Erythroblast (primary cell): ENCODE measurements at regions not wholly inside any gene's neighbourhood (a gene's known extent, or its start where the extent isn't known, plus 50 kb on each side); places are given as distances from the start of the nearest gene placed in this dataset.

Source experiments
- GATA1 ChIP-seq: IDR thresholded peaks from 2 replicates; pipeline ENCODE4 v1.6.1; 2011; ENCODE audit warnings: low read depth, mild to moderate bottlenecking, control low read depth, low read length, moderate library complexity
- POLR2A ChIP-seq: IDR thresholded peaks from 2 replicates; pipeline ENCODE4 v1.6.1; 2011; ENCODE audit warnings: mild to moderate bottlenecking, low read length

DNA sequence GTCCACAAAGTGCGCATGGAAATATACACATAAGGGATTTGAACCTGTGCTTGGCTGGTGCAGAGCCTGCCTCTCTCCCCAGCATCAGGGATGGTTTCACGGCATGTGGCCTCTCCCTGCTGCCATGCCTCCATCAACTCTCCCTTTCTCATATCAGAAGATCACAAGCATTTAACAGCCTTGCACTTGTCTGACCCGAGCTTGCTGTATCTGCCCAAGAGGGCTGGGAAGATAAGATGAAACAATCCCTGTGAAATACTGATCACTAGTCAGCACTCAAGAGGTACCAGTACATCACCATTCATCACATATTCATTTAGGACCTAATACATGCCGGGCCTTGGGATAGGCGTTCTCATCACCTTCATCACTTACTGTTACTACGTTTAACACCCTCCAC lies 107.6 kb upstream of the ARHGEF3 start:
- no peak for TF ChIP-seq POLR2A
- no peak for TF ChIP-seq GATA1
